NB4 (cell line): ENCODE measurements at regions not wholly inside any gene's neighbourhood (a gene's known extent, or its start where the extent isn't known, plus 50 kb on each side); places are given as distances from the start of the nearest gene placed in this dataset.

Experiments used
- CTCF ChIP-seq: IDR thresholded peaks from one replicate; pipeline ENCODE4 v1.5.1; 2012; ENCODE audit warnings: low read depth, low read length
- POLR2A ChIP-seq: IDR thresholded peaks from 2 replicates; pipeline ENCODE4 v1.6.1; 2011; ENCODE audit warnings: mild to moderate bottlenecking; ENCODE audit not compliant: insufficient read length; ENCODE audit errors: extremely low read depth

- TF ChIP-seq POLR2A (no peak), CTCF (no peak)
These were observed 125.9 kb upstream of the LOC128125822 start for GRCh38 chr6:63446405-63446804.
